ENCODE measurements at regions not wholly inside any gene's neighbourhood (a gene's known extent, or its start where the extent isn't known, plus 50 kb on each side); places are given as distances from the start of the nearest gene placed in this dataset.

- no peaks in the 10 kb centered on the region for H3K79me2 ChIP-seq (ENCODE audit: insufficient read depth, low read length)
- no peaks in the 10 kb centered on the region for H4K20me1 ChIP-seq (ENCODE audit: low read depth, low read length)
- H2AFZ ChIP-seq (ENCODE audit: low read depth, low read length, severe bottlenecking) = no peak overlapping the region
- H3K9me3 ChIP-seq (ENCODE audit: insufficient read depth, low read length) = no peaks in the 10 kb centered on the region
- H3K4me3 ChIP-seq (ENCODE audit: insufficient read depth, low read length, poor library complexity, severe bottlenecking) = no peak overlapping the region
- no peaks in the 10 kb centered on the region for H3K9me2 ChIP-seq (replicated peaks; ENCODE audit: insufficient read depth, low read length)
- H3K27ac ChIP-seq (ENCODE audit: low read depth, low read length) = no peak overlapping the region
- no peaks in the 10 kb centered on the region for H3F3A ChIP-seq (ENCODE audit: insufficient read depth)
- no peak overlapping the region for H3K4me2 ChIP-seq (ENCODE audit: low read depth, low read length, poor library complexity, severe bottlenecking)
- no peak overlapping the region for H3K9ac ChIP-seq (ENCODE audit: low read length)
- no peaks in the 10 kb centered on the region for H3K27me3 ChIP-seq (ENCODE audit: low read length)
- no peaks in the 10 kb centered on the region for H3K36me3 ChIP-seq (ENCODE audit: low read length)
- TF ChIP-seq CTCF (IDR thresholded peaks at IDR 0.05; ENCODE audit: insufficient read depth, low read length, poor library complexity, severe bottlenecking) (no peak), EZH2phosphoT487 (conservative IDR thresholded peaks at IDR 0.05; ENCODE audit: low read length) (no peak)
Observed at GRCh38 chr11:110797453-110797852, 85.2 kb upstream of the ARHGAP20 start.

- H3K9me3 ChIP-seq (ENCODE audit: insufficient read depth, low read length) = no peaks in the 10 kb centered on the region
- H2AFZ ChIP-seq (ENCODE audit: low read depth, low read length, severe bottlenecking) = no peak overlapping the region
- H3K36me3 ChIP-seq (ENCODE audit: low read length) = no peaks in the 10 kb centered on the region
- no peaks in the 10 kb centered on the region for H3K27me3 ChIP-seq (ENCODE audit: low read length)
- no peak overlapping the region for H3K4me2 ChIP-seq (ENCODE audit: low read depth, low read length, poor library complexity, severe bottlenecking)
- TF ChIP-seq EZH2phosphoT487 (conservative IDR thresholded peaks at IDR 0.05; ENCODE audit: low read length) = no peak
- TF ChIP-seq CTCF (IDR thresholded peaks at IDR 0.05; ENCODE audit: insufficient read depth, low read length, poor library complexity, severe bottlenecking) = no peak
- no peaks in the 10 kb centered on the region for H3K9me2 ChIP-seq (replicated peaks; ENCODE audit: insufficient read depth, low read length)
- H3K27ac ChIP-seq (ENCODE audit: low read depth, low read length) = no peak overlapping the region
- H3F3A ChIP-seq (ENCODE audit: insufficient read depth) = no peaks in the 10 kb centered on the region
- H4K20me1 ChIP-seq (ENCODE audit: low read depth, low read length) = no peaks in the 10 kb centered on the region
- H3K9ac ChIP-seq (ENCODE audit: low read length) = no peak overlapping the region
- H3K79me2 ChIP-seq (ENCODE audit: insufficient read depth, low read length) = no peaks in the 10 kb centered on the region
- no peak overlapping the region for H3K4me3 ChIP-seq (ENCODE audit: insufficient read depth, low read length, poor library complexity, severe bottlenecking)
Observed at GRCh38 chr11:110795112-110795624, 82.9 kb upstream of the ARHGAP20 start.

GRCh38 chr11:110793556-110793955 is 81.3 kb upstream of the ARHGAP20 start:
- Histone ChIP-seq H3K79me2 (ENCODE audit: insufficient read depth, low read length) (no peaks in the 10 kb centered on the region), H3F3A (ENCODE audit: insufficient read depth) (no peaks in the 10 kb centered on the region), H3K9me3 (ENCODE audit: insufficient read depth, low read length) (no peaks in the 10 kb centered on the region), H3K27me3 (ENCODE audit: low read length) (no peaks in the 10 kb centered on the region), H4K20me1 (ENCODE audit: low read depth, low read length) (no peaks in the 10 kb centered on the region), H3K4me3 (ENCODE audit: insufficient read depth, low read length, poor library complexity, severe bottlenecking) (no peak overlapping the region), H3K36me3 (ENCODE audit: low read length) (no peaks in the 10 kb centered on the region), H2AFZ (ENCODE audit: low read depth, low read length, severe bottlenecking) (no peak overlapping the region), H3K4me2 (ENCODE audit: low read depth, low read length, poor library complexity, severe bottlenecking) (no peak overlapping the region), H3K9me2 (replicated peaks; ENCODE audit: insufficient read depth, low read length) (no peaks in the 10 kb centered on the region), H3K9ac (ENCODE audit: low read length) (no peak overlapping the region), H3K27ac (ENCODE audit: low read depth, low read length) (no peak overlapping the region)
- TF ChIP-seq EZH2phosphoT487 (conservative IDR thresholded peaks at IDR 0.05; ENCODE audit: low read length) (no peak), CTCF (IDR thresholded peaks at IDR 0.05; ENCODE audit: insufficient read depth, low read length, poor library complexity, severe bottlenecking) (no peak)
